PC-9 (cell line): ENCODE measurements at regions not wholly inside any gene's neighbourhood (a gene's known extent, or its start where the extent isn't known, plus 50 kb on each side); places are given as distances from the start of the nearest gene placed in this dataset.

Experiments used
- BruUV-seq: library from RNA; stranded (reverse); fragments of 400-500 nt; replicated peaks from 2 replicates; lab custom pipeline; 2021; lab: Mats Ljungman, UMichigan
- CTCF ChIA-PET: fragments of 300-600 bp; sonication (Branson Sonifier 250); formaldehyde crosslinking; loops from one replicate; lab custom pipeline; 2022; ENCODE audit warnings: antibody characterized with exemption; lab: Charles Lee
- POLR2A ChIA-PET: fragments of 300-600 bp; sonication (Branson Sonifier 250); formaldehyde crosslinking; loops from one replicate; lab custom pipeline; 2022; ENCODE audit warnings: antibody characterized with exemption; ENCODE audit not compliant: unreplicated experiment; lab: Charles Lee
- DNase-seq, 2 experiments: peaks; one replicate each; pipeline versions ENCODE4 v3.0.0 to v3.0.0-alpha.2; 2015 to 2022; ENCODE audit warnings: mixed read lengths in 1 of 2
- H2AFZ ChIP-seq: fragments of 200-600 bp; sonication (generic); 2 replicates; pipeline ENCODE4 v1.8.1; 2017; ENCODE audit warnings: antibody characterized with exemption
- H3F3A ChIP-seq: fragments of 200-600 bp; sonication (generic); 2 replicates; pipeline ENCODE4 v1.8.1; 2017; ENCODE audit warnings: antibody characterized with exemption, mild to moderate bottlenecking, low read depth; ENCODE audit not compliant: insufficient read depth
- H3K27ac ChIP-seq: fragments of 200-600 bp; sonication (generic); 2 replicates; pipeline ENCODE4 v1.6.1; 2016; ENCODE audit warnings: mixed run types
- H3K27me3 ChIP-seq: fragments of 200-600 bp; sonication (generic); 2 replicates; pipeline ENCODE4 v1.6.1; 2016; ENCODE audit warnings: low read depth, mixed run types; ENCODE audit not compliant: insufficient read depth
- H3K36me3 ChIP-seq: fragments of 200-600 bp; sonication (generic); 2 replicates; pipeline ENCODE4 v1.6.1; 2016; ENCODE audit warnings: low read depth, mixed run types
- H3K4me1 ChIP-seq: fragments of 200-600 bp; sonication (generic); replicated peaks from 2 replicates; pipeline ENCODE4 v1.6.1; 2016; ENCODE audit warnings: mixed run types; ENCODE audit not compliant: insufficient read depth
- H3K4me2 ChIP-seq: fragments of 200-600 bp; sonication (generic); 2 replicates; pipeline ENCODE4 v1.6.1; 2017; ENCODE audit warnings: mixed run types
- H3K4me3 ChIP-seq: fragments of 200-600 bp; sonication (generic); 2 replicates; pipeline ENCODE4 v1.6.1; 2016; ENCODE audit warnings: mixed run types
- H3K79me2 ChIP-seq: fragments of 200-600 bp; sonication (generic); 2 replicates; pipeline ENCODE4 v1.6.1; 2017; ENCODE audit warnings: low read depth, mixed run types
- H3K9me2 ChIP-seq: fragments of 200-600 bp; sonication (generic); 2 replicates; pipeline ENCODE4 v1.8.1; 2017; ENCODE audit warnings: mild to moderate bottlenecking; ENCODE audit not compliant: insufficient read depth
- H3K9me3 ChIP-seq: fragments of 200-600 bp; sonication (generic); 2 replicates; pipeline ENCODE4 v1.8.1; 2016; ENCODE audit warnings: low read depth; ENCODE audit not compliant: insufficient read depth
- H4K20me1 ChIP-seq: fragments of 200-600 bp; sonication (generic); 2 replicates; pipeline ENCODE4 v1.8.1; 2017; ENCODE audit not compliant: insufficient read depth
- EZH2 ChIP-seq: fragments of 200-600 bp; sonication (generic); IDR thresholded peaks from 2 replicates; pipeline ENCODE4 v1.8.0; 2017; ENCODE audit warnings: antibody characterized with exemption, low read depth
- intact Hi-C: fragments of 100-400 bp; cut with micrococcal nuclease; formaldehyde crosslinking; loops from one replicate; pipeline ENCODE4 v1.10.0; 2022; ENCODE audit not compliant: unreplicated experiment
- TF ChIP-seq, protein P1 (sequence below): fragments of 200-600 bp; sonication (generic); conservative IDR thresholded peaks from 2 replicates; pipeline ENCODE4 v1.6.1; 2017; ENCODE audit warnings: mixed run types, antibody characterized with exemption, mild to moderate bottlenecking, moderate library complexity

DNA sequence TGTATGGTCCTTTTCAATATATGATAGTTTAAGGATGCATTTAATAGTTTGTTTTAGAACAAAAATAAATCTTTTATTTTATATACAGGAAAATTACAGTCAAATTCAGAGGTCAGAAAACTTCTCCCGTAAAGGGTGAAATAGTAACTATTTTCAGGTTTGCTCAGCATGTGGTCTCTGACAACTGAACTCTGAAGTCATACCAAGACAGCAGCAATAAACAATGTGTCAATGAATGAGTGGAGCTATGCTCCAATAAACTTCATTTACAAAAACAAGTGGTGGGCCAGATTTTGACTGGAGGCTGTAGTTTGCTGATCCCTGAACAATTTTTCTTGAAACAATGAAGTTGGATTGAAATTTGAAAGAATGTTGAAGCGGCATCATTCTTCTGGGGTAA is 123.6 kb downstream of the ZNF248 start:
- H3F3A ChIP-seq: no peaks in the 10 kb centered on the region
- no peaks in the 10 kb centered on the region for H3K9me3 ChIP-seq
- no peak overlapping the region for H2AFZ ChIP-seq
- TF ChIP-seq EZH2: no peak
- TF ChIP-seq, protein P1, sequence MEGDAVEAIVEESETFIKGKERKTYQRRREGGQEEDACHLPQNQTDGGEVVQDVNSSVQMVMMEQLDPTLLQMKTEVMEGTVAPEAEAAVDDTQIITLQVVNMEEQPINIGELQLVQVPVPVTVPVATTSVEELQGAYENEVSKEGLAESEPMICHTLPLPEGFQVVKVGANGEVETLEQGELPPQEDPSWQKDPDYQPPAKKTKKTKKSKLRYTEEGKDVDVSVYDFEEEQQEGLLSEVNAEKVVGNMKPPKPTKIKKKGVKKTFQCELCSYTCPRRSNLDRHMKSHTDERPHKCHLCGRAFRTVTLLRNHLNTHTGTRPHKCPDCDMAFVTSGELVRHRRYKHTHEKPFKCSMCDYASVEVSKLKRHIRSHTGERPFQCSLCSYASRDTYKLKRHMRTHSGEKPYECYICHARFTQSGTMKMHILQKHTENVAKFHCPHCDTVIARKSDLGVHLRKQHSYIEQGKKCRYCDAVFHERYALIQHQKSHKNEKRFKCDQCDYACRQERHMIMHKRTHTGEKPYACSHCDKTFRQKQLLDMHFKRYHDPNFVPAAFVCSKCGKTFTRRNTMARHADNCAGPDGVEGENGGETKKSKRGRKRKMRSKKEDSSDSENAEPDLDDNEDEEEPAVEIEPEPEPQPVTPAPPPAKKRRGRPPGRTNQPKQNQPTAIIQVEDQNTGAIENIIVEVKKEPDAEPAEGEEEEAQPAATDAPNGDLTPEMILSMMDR: no peak
- no peaks in the 10 kb centered on the region for H4K20me1 ChIP-seq
- no peaks in the 10 kb centered on the region for H3K36me3 ChIP-seq
- intact Hi-C loops: no loop called here
- H3K4me2 ChIP-seq: no peak overlapping the region
- no peak overlapping the region for H3K4me3 ChIP-seq
- no peak for DNase-seq
- no TSS peak for BruUV-seq
- no peak overlapping the region for H3K27ac ChIP-seq
- H3K9me2 ChIP-seq: no peaks in the 10 kb centered on the region
- no peaks in the 10 kb centered on the region for H3K79me2 ChIP-seq
- CTCF ChIA-PET: no interaction called here
- H3K27me3 ChIP-seq: no peaks in the 10 kb centered on the region
- no peaks in the 10 kb centered on the region for H3K4me1 ChIP-seq
- POLR2A ChIA-PET: no interaction called here

DNA sequence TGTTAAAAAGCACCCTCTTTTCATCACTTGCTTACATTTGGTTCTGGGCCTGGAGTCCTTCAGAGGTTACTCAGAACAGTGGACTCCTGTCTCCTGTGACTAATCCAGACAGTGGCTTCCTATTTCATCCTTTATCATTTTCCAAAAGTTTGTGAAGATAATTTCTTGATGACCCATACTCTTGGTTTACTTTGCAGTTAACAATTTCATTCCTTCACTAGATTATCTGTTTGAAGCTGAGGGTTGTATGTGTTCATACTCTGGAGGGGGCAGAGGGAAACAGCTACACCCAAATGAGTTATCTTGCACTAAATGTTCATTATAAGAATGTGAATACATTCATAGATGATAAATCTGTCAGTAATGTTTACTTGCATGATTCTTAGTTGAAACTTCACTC is 124.7 kb downstream of the ZNF248 start:
- Histone ChIP-seq H2AFZ (no peak overlapping the region), H3K4me3 (no peak overlapping the region), H3K27me3 (no peaks in the 10 kb centered on the region), H4K20me1 (no peaks in the 10 kb centered on the region), H3K4me2 (no peak overlapping the region), H3F3A (no peaks in the 10 kb centered on the region), H3K9me3 (no peaks in the 10 kb centered on the region), H3K36me3 (no peaks in the 10 kb centered on the region), H3K79me2 (no peaks in the 10 kb centered on the region), H3K9me2 (no peaks in the 10 kb centered on the region), H3K27ac (no peak overlapping the region), H3K4me1 (no peaks in the 10 kb centered on the region)
- POLR2A ChIA-PET: no interaction called here
- no TSS peak for BruUV-seq
- intact Hi-C loops: no loop called here
- no peak for DNase-seq
- CTCF ChIA-PET: no interaction called here
- TF ChIP-seq, protein P1: no peak
- TF ChIP-seq EZH2: no peak

DNA sequence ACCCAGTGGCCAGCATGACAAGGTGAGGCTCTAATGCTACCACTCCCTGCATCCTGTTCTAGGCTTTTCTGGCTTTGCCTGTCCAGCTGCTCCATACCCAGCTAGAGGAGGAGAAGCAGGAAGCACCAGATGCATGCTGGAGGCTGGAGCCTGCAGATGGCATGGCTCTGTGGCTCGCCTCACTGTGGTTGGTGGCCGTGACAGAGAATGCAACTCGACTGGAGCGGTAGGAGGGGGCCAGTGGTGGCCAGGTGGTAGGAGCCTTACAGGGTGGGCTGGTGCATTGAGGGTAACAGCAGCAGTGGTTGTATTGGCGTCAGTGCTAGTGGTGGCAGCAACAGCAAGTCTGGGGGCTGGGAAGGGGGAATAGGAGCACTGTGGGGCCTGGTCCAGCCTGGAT is 128.6 kb downstream of the ZNF248 start:
- Histone ChIP-seq H2AFZ (no peak overlapping the region), H3K27ac (no peak overlapping the region), H3K4me1 (no peaks in the 10 kb centered on the region), H4K20me1 (no peaks in the 10 kb centered on the region), H3K4me2 (no peak overlapping the region), H3F3A (no peaks in the 10 kb centered on the region), H3K27me3 (no peaks in the 10 kb centered on the region), H3K79me2 (no peaks in the 10 kb centered on the region), H3K9me3 (no peaks in the 10 kb centered on the region), H3K4me3 (no peak overlapping the region), H3K36me3 (no peaks in the 10 kb centered on the region), H3K9me2 (no peaks in the 10 kb centered on the region)
- TF ChIP-seq, protein P1: no peak
- no peak for TF ChIP-seq EZH2
- ChIA-PET CTCF (no interaction called here), POLR2A (no interaction called here)
- DNase-seq: no peak
- BruUV-seq: no TSS peak
- intact Hi-C loops: no loop called here
